B cell (primary cell): ENCODE measurements at regions not wholly inside any gene's neighbourhood (a gene's known extent, or its start where the extent isn't known, plus 50 kb on each side); places are given as distances from the start of the nearest gene placed in this dataset.

Experiments used
- ATAC-seq: fragments of 200-7000 bp; cut with Tn5 transposase; one replicate; pipeline ENCODE4 v1.10.0; 2021; ENCODE audit warnings: low read depth, mild to moderate bottlenecking, moderate number of reproducible peaks, moderate library complexity
- CTCF ChIA-PET: fragments of 350-600 bp; sonication (Branson Sonifier 250); formaldehyde crosslinking; loops from one replicate; lab custom pipeline; 2021; ENCODE audit warnings: antibody characterized with exemption, inconsistent platforms; lab: Charles Lee
- POLR2A ChIA-PET: fragments of 350-600 bp; sonication (Branson Sonifier 250); formaldehyde crosslinking; loops from one replicate; lab custom pipeline; 2021; ENCODE audit warnings: antibody characterized with exemption; lab: Charles Lee
- DNase-seq: peaks from one replicate; pipeline ENCODE4 v3.0.0; 2013
- H2AFZ ChIP-seq: 2 replicates; pipeline ENCODE4 v1.6.1; 2012; ENCODE audit warnings: mild to moderate bottlenecking, low read depth, low read length; ENCODE audit not compliant: insufficient read depth, poor library complexity, severe bottlenecking
- H3K27ac ChIP-seq, 2 donors: 1 replicate in 1 of 2; 2 replicates in 1 of 2; pipeline ENCODE4 v1.5.1; 2012 to 2013; ENCODE audit warnings: low read length in 2 of 2, mild to moderate bottlenecking in 2 of 2, moderate library complexity in 1 of 2
- H3K27me3 ChIP-seq, 4 experiments: fragments of 200-600 bp in 1 of 4; sonication (generic) in 1 of 4; replicated peaks in 1 of 4; 1 replicate in 2 of 4; 2 replicates in 2 of 4; pipeline versions ENCODE4 v1.6.1 to v1.7.0; 2013 to 2016; ENCODE audit warnings: low read length in 3 of 4, mild to moderate bottlenecking in 2 of 4, mixed read lengths in 1 of 4, moderate library complexity in 1 of 4; ENCODE audit not compliant: insufficient read depth in 4 of 4, control insufficient read depth in 3 of 4; ENCODE audit errors: control extremely low read depth in 1 of 4
- H3K36me3 ChIP-seq, 2 experiments: replicated peaks in 1 of 2; 1 replicate in 1 of 2; 2 replicates in 1 of 2; pipeline versions ENCODE4 v1.6.1 to v1.7.1; 2013; ENCODE audit warnings: low read length in 1 of 2; ENCODE audit not compliant: insufficient read depth in 2 of 2, control insufficient read depth in 1 of 2; ENCODE audit errors: control extremely low read depth in 1 of 2, extremely low read depth in 1 of 2
- H3K4me1 ChIP-seq, 2 donors: fragments of 200-600 bp in 1 of 2; sonication (generic) in 1 of 2; 1 replicate in 1 of 2; 2 replicates in 1 of 2; pipeline versions ENCODE4 v1.5.1 to v1.6.1; 2013 to 2017; ENCODE audit warnings: low read length in 2 of 2; ENCODE audit not compliant: control insufficient read depth in 2 of 2, insufficient read depth in 2 of 2
- H3K4me2 ChIP-seq: replicated peaks from 2 replicates; pipeline ENCODE3; 2012; ENCODE audit warnings: mild to moderate bottlenecking, low read depth, low read length; ENCODE audit not compliant: poor library complexity, severe bottlenecking
- H3K4me3 ChIP-seq, 5 experiments: fragments of 200-600 bp in 1 of 5; sonication (generic) in 1 of 5; 1 replicate in 3 of 5; 2 replicates in 2 of 5; pipeline versions ENCODE4 v1.5.1 to v1.7.0; 2011 to 2016; ENCODE audit warnings: low read length in 4 of 5, mild to moderate bottlenecking in 4 of 5, low read depth in 2 of 5, control low read depth in 1 of 5, moderate library complexity in 1 of 5; ENCODE audit not compliant: insufficient read depth in 1 of 5; ENCODE audit errors: control extremely low read depth in 1 of 5, extremely low read depth in 1 of 5
- H3K79me2 ChIP-seq: fragments of 200-600 bp; sonication (generic); one replicate; pipeline ENCODE4 v1.6.0; 2016; ENCODE audit warnings: low read length; ENCODE audit not compliant: control insufficient read depth, insufficient read depth
- H3K9ac ChIP-seq: fragments of 200-600 bp; sonication (generic); 2 replicates; pipeline ENCODE4 v1.6.1; 2017; ENCODE audit warnings: mild to moderate bottlenecking, low read length, moderate library complexity
- H3K9me3 ChIP-seq, 3 donors: one replicate each; pipeline versions ENCODE4 v1.6.1 to v1.7.1; 2013; ENCODE audit warnings: low read length in 2 of 3; ENCODE audit not compliant: control insufficient read depth in 2 of 3, insufficient read depth in 1 of 3; ENCODE audit errors: control extremely low read depth in 1 of 3
- H4K20me1 ChIP-seq: 2 replicates; pipeline ENCODE4 v1.6.0; 2012; ENCODE audit warnings: mild to moderate bottlenecking, low read length; ENCODE audit not compliant: insufficient read depth, control insufficient read depth, poor library complexity, severe bottlenecking
- H3K27ac Mint-ChIP-seq: one replicate; pipeline ENCODE4 v1.8.0; 2021; ENCODE audit warnings: mixed read lengths
- H3K27me3 Mint-ChIP-seq: one replicate; pipeline ENCODE4 v1.8.0; 2021; ENCODE audit warnings: mixed read lengths
- H3K4me1 Mint-ChIP-seq: one replicate; pipeline ENCODE4 v1.8.0; 2021; ENCODE audit warnings: mixed read lengths
- H3K4me3 Mint-ChIP-seq: one replicate; pipeline ENCODE4 v1.8.0; 2021; ENCODE audit warnings: mixed read lengths
- H3K9me3 Mint-ChIP-seq: one replicate; pipeline ENCODE4 v1.8.0; 2022; ENCODE audit warnings: mixed read lengths; ENCODE audit not compliant: insufficient read depth
- EZH2 ChIP-seq: IDR thresholded peaks from 2 replicates; pipeline ENCODE4 v1.6.1; 2012; ENCODE audit warnings: borderline replicate concordance, low read depth, mild to moderate bottlenecking, moderate library complexity, low read length; ENCODE audit not compliant: insufficient read depth, poor library complexity, severe bottlenecking
- WGBS: methylation state at CpG from one replicate; pipeline ENCODE4 v1.1.5; 2013; ENCODE audit warnings: missing lambda C conversion rate; ENCODE audit not compliant: insufficient coverage; 5-methylcytosine and 5-hydroxymethylcytosine counted together
- intact Hi-C: fragments of 100-400 bp; cut with micrococcal nuclease; formaldehyde crosslinking; loops from one replicate; pipeline ENCODE4 v1.10.0; 2022
- TF ChIP-seq, protein P1 (sequence below): fragments of 200-600 bp; IDR thresholded peaks from one replicate; pipeline ENCODE4 v1.8.0; 2022; ENCODE audit warnings: antibody characterized with exemption, mild to moderate bottlenecking

DNA sequence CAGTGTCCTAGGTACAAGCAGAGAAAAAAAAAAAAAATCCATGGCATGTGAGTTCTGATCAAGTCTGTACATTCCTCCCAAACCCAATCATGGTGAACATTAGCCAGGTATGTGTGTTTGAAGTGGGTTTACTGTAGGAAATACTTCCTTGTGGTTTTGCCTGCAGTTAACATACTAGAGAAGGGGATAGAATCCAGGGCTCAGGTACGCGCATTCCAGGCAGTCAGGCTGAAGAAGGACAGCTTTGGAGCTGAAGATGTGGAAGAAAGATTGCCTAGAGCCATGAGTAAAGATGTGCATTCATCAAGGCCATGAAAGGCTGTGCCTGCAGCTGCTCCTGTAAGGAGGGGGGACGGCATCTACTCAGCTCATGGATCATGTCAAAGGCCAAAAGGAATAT lies 88.2 kb upstream of the NTF3 start:
- POLR2A ChIA-PET: no interaction called here
- ATAC-seq (no peak), DNase-seq (no peak)
- no peaks in the 10 kb centered on the region for H3K9me3 Mint-ChIP-seq
- H3K79me2 ChIP-seq: no peaks in the 10 kb centered on the region
- H3K36me3 ChIP-seq: no peaks in the 10 kb centered on the region
- no peak overlapping the region for H3K27ac Mint-ChIP-seq
- H2AFZ ChIP-seq: no peak overlapping the region
- H3K27me3 ChIP-seq: no peaks in the 10 kb centered on the region
- no peak for TF ChIP-seq EZH2
- TF ChIP-seq, protein P1, sequence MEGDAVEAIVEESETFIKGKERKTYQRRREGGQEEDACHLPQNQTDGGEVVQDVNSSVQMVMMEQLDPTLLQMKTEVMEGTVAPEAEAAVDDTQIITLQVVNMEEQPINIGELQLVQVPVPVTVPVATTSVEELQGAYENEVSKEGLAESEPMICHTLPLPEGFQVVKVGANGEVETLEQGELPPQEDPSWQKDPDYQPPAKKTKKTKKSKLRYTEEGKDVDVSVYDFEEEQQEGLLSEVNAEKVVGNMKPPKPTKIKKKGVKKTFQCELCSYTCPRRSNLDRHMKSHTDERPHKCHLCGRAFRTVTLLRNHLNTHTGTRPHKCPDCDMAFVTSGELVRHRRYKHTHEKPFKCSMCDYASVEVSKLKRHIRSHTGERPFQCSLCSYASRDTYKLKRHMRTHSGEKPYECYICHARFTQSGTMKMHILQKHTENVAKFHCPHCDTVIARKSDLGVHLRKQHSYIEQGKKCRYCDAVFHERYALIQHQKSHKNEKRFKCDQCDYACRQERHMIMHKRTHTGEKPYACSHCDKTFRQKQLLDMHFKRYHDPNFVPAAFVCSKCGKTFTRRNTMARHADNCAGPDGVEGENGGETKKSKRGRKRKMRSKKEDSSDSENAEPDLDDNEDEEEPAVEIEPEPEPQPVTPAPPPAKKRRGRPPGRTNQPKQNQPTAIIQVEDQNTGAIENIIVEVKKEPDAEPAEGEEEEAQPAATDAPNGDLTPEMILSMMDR: no peak
- no peaks in the 10 kb centered on the region for H3K4me1 Mint-ChIP-seq
- no peak overlapping the region for H3K4me3 Mint-ChIP-seq
- peaks cover 0 to 1% (median 0%) of the 10 kb centered on the region in 3 donors for H3K9me3 ChIP-seq
- no peaks in the 10 kb centered on the region for H4K20me1 ChIP-seq
- WGBS: 90% methylated on average over 3 of the region's 3 CpGs
- H3K4me3 ChIP-seq: no peak overlapping the region
- no peak overlapping the region for H3K4me2 ChIP-seq
- no peak overlapping the region for H3K9ac ChIP-seq
- no peaks in the 10 kb centered on the region for H3K4me1 ChIP-seq
- H3K27me3 Mint-ChIP-seq: peaks cover 14% of the 10 kb centered on the region
- no peak overlapping the region for H3K27ac ChIP-seq
- CTCF ChIA-PET: no interaction called here
- intact Hi-C loops: no loop called here

DNA sequence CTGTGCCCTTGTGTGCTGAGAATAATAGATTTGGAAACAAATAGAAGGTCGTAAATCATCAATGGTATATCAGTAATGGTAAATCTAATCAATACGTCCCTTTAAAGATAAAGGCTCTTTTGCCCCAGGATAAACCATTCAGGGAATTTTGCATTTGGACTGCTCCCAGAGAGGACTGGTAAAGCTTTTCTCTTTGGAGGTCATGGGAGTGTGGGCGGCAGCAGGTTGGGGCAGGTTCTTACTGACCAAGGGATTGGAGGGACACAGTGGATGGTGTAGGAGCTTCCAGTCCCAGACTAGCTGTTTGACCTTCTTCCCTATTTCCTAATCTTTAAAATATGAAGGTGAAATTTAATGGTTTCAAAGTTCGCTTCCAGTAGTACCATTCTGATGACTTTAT lies 87.8 kb upstream of the NTF3 start:
- DNase-seq: no peak
- H3K27ac Mint-ChIP-seq: no peak overlapping the region
- H3K9me3 Mint-ChIP-seq: no peaks in the 10 kb centered on the region
- no peak for TF ChIP-seq EZH2
- TF ChIP-seq, protein P1: no peak
- H3K4me3 ChIP-seq: no peak overlapping the region
- no peaks in the 10 kb centered on the region for H3K27me3 ChIP-seq
- no peak overlapping the region for H3K9ac ChIP-seq
- no peaks in the 10 kb centered on the region for H3K79me2 ChIP-seq
- no peak overlapping the region for H3K4me3 Mint-ChIP-seq
- intact Hi-C loops: no loop called here
- ATAC-seq: no peak
- H3K4me2 ChIP-seq: no peak overlapping the region
- H3K4me1 ChIP-seq: no peaks in the 10 kb centered on the region
- no peaks in the 10 kb centered on the region for H3K36me3 ChIP-seq
- no CpG with 5 or more reads among the region's 4 CpGs for WGBS
- no peak overlapping the region for H3K27ac ChIP-seq
- no peaks in the 10 kb centered on the region for H3K4me1 Mint-ChIP-seq
- H3K9me3 ChIP-seq: no peaks in the 10 kb centered on the region
- H2AFZ ChIP-seq: no peak overlapping the region
- no peaks in the 10 kb centered on the region for H4K20me1 ChIP-seq
- POLR2A ChIA-PET: no interaction called here
- peaks cover 14% of the 10 kb centered on the region for H3K27me3 Mint-ChIP-seq
- CTCF ChIA-PET: no interaction called here
